ENCODE measurements at regions not wholly inside any gene's neighbourhood (a gene's known extent, or its start where the extent isn't known, plus 50 kb on each side); places are given as distances from the start of the nearest gene placed in this dataset.

- TF ChIP-seq ZNF484 (CRISPR knock-in tag; IDR thresholded peaks at IDR 0.05; ENCODE audit: borderline replicate concordance, low read depth) (no peak), SALL1 (CRISPR knock-in tag; IDR thresholded peaks at IDR 0.05) (peak; percentile 72), RFX5 (IDR thresholded peaks at IDR 0.05; ENCODE audit: low read depth, low read length) (no peak), ZC3H13 (CRISPR knock-in tag; IDR thresholded peaks at IDR 0.05) (peak; percentile 70; the same call in 1 of the 2 replicates), ZMYM4 (CRISPR knock-in tag; IDR thresholded peaks at IDR 0.05) (peak; percentile 59; the same call in 1 of the 2 replicates), ZNF280B (CRISPR knock-in tag; IDR thresholded peaks at IDR 0.05; ENCODE audit: borderline replicate concordance) (no peak), ZNF605 (CRISPR knock-in tag; IDR thresholded peaks at IDR 0.05) (peak; percentile 60; the same call in 1 of the 2 replicates), ZNF776 (CRISPR knock-in tag; IDR thresholded peaks at IDR 0.05) (no peak), KLF12 (CRISPR knock-in tag; IDR thresholded peaks at IDR 0.05; ENCODE audit: borderline replicate concordance) (no peak), ZEB1 (IDR thresholded peaks at IDR 0.05; ENCODE audit: insufficient replicate concordance, low read depth) (no peak), RFX3 (CRISPR knock-in tag; IDR thresholded peaks at IDR 0.05) (no peak), ZNF768 (CRISPR knock-in tag; IDR thresholded peaks at IDR 0.05) (no peak), BORCS8-MEF2B (CRISPR knock-in tag; IDR thresholded peaks at IDR 0.05) (peak; percentile 65; the same call in 1 of the 2 replicates), ZNF761 (CRISPR knock-in tag; conservative IDR thresholded peaks at IDR 0.05) (0 out of 2 replicates have a peak, but pooled peaks have one; percentile 37)
- TF ChIP-seq, protein P1, sequence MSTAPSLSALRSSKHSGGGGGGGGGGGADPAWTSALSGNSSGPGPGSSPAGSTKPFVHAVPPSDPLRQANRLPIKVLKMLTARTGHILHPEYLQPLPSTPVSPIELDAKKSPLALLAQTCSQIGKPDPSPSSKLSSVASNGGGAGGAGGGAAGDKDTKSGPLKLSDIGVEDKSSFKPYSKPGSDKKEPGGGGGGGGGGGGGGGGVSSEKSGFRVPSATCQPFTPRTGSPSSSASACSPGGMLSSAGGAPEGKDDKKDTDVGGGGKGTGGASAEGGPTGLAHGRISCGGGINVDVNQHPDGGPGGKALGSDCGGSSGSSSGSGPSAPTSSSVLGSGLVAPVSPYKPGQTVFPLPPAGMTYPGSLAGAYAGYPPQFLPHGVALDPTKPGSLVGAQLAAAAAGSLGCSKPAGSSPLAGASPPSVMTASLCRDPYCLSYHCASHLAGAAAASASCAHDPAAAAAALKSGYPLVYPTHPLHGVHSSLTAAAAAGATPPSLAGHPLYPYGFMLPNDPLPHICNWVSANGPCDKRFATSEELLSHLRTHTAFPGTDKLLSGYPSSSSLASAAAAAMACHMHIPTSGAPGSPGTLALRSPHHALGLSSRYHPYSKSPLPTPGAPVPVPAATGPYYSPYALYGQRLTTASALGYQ (CRISPR knock-in tag; IDR thresholded peaks at IDR 0.05) = no peak
- TF ChIP-seq, protein P2, sequence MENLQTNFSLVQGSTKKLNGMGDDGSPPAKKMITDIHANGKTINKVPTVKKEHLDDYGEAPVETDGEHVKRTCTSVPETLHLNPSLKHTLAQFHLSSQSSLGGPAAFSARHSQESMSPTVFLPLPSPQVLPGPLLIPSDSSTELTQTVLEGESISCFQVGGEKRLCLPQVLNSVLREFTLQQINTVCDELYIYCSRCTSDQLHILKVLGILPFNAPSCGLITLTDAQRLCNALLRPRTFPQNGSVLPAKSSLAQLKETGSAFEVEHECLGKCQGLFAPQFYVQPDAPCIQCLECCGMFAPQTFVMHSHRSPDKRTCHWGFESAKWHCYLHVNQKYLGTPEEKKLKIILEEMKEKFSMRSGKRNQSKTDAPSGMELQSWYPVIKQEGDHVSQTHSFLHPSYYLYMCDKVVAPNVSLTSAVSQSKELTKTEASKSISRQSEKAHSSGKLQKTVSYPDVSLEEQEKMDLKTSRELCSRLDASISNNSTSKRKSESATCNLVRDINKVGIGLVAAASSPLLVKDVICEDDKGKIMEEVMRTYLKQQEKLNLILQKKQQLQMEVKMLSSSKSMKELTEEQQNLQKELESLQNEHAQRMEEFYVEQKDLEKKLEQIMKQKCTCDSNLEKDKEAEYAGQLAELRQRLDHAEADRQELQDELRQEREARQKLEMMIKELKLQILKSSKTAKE (CRISPR knock-in tag; IDR thresholded peaks at IDR 0.05; ENCODE audit: borderline replicate concordance) = no peak; the same call in 1 of the 2 replicates
These were observed 158.7 kb upstream of the IRF2BP2 start (continued) for GRCh38 chr1:234768569-234769283.
